22Rv1 (cell line): ENCODE measurements at regions not wholly inside any gene's neighbourhood (a gene's known extent, or its start where the extent isn't known, plus 50 kb on each side); places are given as distances from the start of the nearest gene placed in this dataset.

Experiments
- H3K27ac ChIP-seq: fragments of 450-650 bp; 2 replicates; pipeline ENCODE4 v1.5.1; 2017
- ZFX ChIP-seq: fragments of 450-650 bp; IDR thresholded peaks from 2 replicates; pipeline ENCODE4 v1.6.1; 2017; ENCODE audit warnings: antibody characterized with exemption, borderline replicate concordance
- TF ChIP-seq, protein P1 (sequence below): fragments of 450-650 bp; IDR thresholded peaks from 2 replicates; pipeline ENCODE4 v1.5.1; 2017; ENCODE audit warnings: mild to moderate bottlenecking

GRCh38 chr7:68929781-68930261 is 668.5 kb upstream of the AUTS2 start:
- no peak overlapping the region for H3K27ac ChIP-seq
- no peak for TF ChIP-seq ZFX
- TF ChIP-seq, protein P1, sequence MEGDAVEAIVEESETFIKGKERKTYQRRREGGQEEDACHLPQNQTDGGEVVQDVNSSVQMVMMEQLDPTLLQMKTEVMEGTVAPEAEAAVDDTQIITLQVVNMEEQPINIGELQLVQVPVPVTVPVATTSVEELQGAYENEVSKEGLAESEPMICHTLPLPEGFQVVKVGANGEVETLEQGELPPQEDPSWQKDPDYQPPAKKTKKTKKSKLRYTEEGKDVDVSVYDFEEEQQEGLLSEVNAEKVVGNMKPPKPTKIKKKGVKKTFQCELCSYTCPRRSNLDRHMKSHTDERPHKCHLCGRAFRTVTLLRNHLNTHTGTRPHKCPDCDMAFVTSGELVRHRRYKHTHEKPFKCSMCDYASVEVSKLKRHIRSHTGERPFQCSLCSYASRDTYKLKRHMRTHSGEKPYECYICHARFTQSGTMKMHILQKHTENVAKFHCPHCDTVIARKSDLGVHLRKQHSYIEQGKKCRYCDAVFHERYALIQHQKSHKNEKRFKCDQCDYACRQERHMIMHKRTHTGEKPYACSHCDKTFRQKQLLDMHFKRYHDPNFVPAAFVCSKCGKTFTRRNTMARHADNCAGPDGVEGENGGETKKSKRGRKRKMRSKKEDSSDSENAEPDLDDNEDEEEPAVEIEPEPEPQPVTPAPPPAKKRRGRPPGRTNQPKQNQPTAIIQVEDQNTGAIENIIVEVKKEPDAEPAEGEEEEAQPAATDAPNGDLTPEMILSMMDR = no peak

GRCh38 chr7:68936471-68937035 is 661.7 kb upstream of the AUTS2 start:
- H3K27ac ChIP-seq = no peak overlapping the region
- TF ChIP-seq, protein P1 = no peak
- no peak for TF ChIP-seq ZFX

GRCh38 chr7:68938151-68938550 is 660.1 kb upstream of the AUTS2 start:
- H3K27ac ChIP-seq = no peak overlapping the region
- no peak for TF ChIP-seq ZFX
- TF ChIP-seq, protein P1 = no peak

DNA sequence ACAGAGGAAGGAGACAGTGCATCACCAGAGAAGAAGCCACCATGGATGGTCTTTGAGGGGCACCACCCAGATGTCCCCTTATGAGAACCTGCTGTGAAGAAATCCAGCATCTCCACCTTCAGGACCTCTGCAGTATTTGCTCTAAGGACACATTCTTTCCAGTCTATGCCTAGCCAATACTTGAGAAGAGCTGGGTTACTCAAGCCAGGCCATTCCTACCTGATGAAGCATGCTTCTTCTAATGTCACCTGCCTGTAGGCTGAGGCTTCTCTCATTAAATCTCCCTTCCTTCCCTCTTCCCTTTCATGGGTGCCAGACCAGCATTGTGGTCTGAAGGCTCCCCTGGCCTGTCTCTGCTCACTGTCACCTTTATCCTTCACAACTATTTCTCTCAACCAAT is 654.5 kb upstream of the AUTS2 start:
- no peak overlapping the region for H3K27ac ChIP-seq
- TF ChIP-seq ZFX = no peak

- no peak overlapping the region for H3K27ac ChIP-seq
- no peak for TF ChIP-seq ZFX
- TF ChIP-seq, protein P1 = no peak
These were observed 642.6 kb upstream of the AUTS2 start for GRCh38 chr7:68955656-68956055.

GRCh38 chr7:68958571-68958970 is 639.7 kb upstream of the AUTS2 start:
- no peak overlapping the region for H3K27ac ChIP-seq
- TF ChIP-seq, protein P1 = no peak
- TF ChIP-seq ZFX = no peak

- TF ChIP-seq, protein P1 = no peak
- TF ChIP-seq ZFX = no peak
- no peak overlapping the region for H3K27ac ChIP-seq
These were observed 634.7 kb upstream of the AUTS2 start for GRCh38 chr7:68963552-68963951.

- no peak for TF ChIP-seq ZFX
- TF ChIP-seq, protein P1 = no peak
- H3K27ac ChIP-seq = no peak overlapping the region
These were observed 634.2 kb upstream of the AUTS2 start for GRCh38 chr7:68964060-68964459.
